Inferior parietal cortex (tissue), 1 donor: ENCODE measurements at regions not wholly inside any gene's neighbourhood (a gene's known extent, or its start where the extent isn't known, plus 50 kb on each side); places are given as distances from the start of the nearest gene placed in this dataset.

ENCODE experiments used
- DNase-seq: peaks from one replicate; pipeline ENCODE4 v3.0.0-alpha.2; 2016; ENCODE audit errors: extremely low spot score

- no peak for DNase-seq
These were observed 248.9 kb downstream of the BCOR start for GRCh38 chrX:39848900-39849299.

- no peak for DNase-seq
These were observed 247.5 kb downstream of the BCOR start for GRCh38 chrX:39850209-39850608.

GRCh38 chrX:39850630-39851152 lies 247.1 kb downstream of the BCOR start:
- no peak for DNase-seq

- no peak for DNase-seq
These were observed 245.9 kb downstream of the BCOR start for GRCh38 chrX:39851745-39852455.

- DNase-seq: no peak
These were observed 245.3 kb downstream of the BCOR start for GRCh38 chrX:39852491-39852890.

GRCh38 chrX:39853417-39854030 lies 244.2 kb downstream of the BCOR start:
- no peak for DNase-seq

GRCh38 chrX:39854772-39855747 lies 242.7 kb downstream of the BCOR start:
- no peak for DNase-seq

GRCh38 chrX:39855748-39856129 lies 242.0 kb downstream of the BCOR start:
- peak; percentile 27 for DNase-seq

GRCh38 chrX:39856472-39857121 lies 241.2 kb downstream of the BCOR start:
- DNase-seq: no peak

GRCh38 chrX:39857780-39858179 lies 240.0 kb downstream of the BCOR start:
- no peak for DNase-seq

- no peak for DNase-seq
These were observed 237.5 kb downstream of the BCOR start for GRCh38 chrX:39859991-39860861.

GRCh38 chrX:39862963-39863362 lies 234.8 kb downstream of the BCOR start:
- DNase-seq: no peak

GRCh38 chrX:39866229-39866628 lies 231.5 kb downstream of the BCOR start:
- DNase-seq: no peak

- no peak for DNase-seq
These were observed 227.7 kb downstream of the BCOR start for GRCh38 chrX:39869846-39870601.

GRCh38 chrX:39871648-39872047 lies 226.1 kb downstream of the BCOR start:
- DNase-seq: no peak

GRCh38 chrX:39873117-39873516 lies 224.6 kb downstream of the BCOR start:
- DNase-seq: no peak

- DNase-seq: no peak
These were observed 223.4 kb downstream of the BCOR start for GRCh38 chrX:39874202-39874816.

GRCh38 chrX:39875834-39876628 lies 221.7 kb downstream of the BCOR start:
- no peak for DNase-seq

- DNase-seq: no peak
These were observed 219.9 kb downstream of the BCOR start for GRCh38 chrX:39877905-39878304.
